HG03039 (cell line): ENCODE measurements at regions not wholly inside any gene's neighbourhood (a gene's known extent, or its start where the extent isn't known, plus 50 kb on each side); places are given as distances from the start of the nearest gene placed in this dataset.
"Not testable (repeated sequence)": the region's sequence is repeated elsewhere in the genome, so short reads cannot be mapped to it uniquely, and the experiment has no call there.

Experiments used
- ATAC-seq: cut with Tn5 transposase; IDR thresholded peaks from one replicate; pipeline ENCODE4 v1.9.1; 2021; ENCODE audit warnings: mild to moderate bottlenecking, moderate library complexity; ENCODE audit not compliant: unreplicated experiment

DNA sequence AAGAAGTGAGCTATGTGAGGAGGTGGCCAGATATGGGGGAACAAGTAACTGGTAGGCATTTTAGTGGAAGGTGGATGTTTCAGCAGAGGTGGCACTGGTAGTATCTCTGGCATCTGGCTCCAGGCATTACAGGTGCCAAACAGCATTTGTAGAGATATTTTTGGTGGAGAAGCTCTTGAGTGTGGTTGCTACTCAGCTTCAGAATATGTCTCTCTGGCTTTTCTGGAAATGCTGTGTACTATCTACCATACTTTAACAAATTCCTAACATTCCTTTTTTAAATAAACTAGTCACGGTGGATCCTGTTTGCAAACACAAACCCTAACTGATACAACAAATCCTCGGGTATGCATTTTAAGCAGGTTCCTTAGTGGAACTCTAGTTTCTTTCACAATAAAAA is 128.0 kb downstream of the BARX2 start:
- no peak for ATAC-seq

DNA sequence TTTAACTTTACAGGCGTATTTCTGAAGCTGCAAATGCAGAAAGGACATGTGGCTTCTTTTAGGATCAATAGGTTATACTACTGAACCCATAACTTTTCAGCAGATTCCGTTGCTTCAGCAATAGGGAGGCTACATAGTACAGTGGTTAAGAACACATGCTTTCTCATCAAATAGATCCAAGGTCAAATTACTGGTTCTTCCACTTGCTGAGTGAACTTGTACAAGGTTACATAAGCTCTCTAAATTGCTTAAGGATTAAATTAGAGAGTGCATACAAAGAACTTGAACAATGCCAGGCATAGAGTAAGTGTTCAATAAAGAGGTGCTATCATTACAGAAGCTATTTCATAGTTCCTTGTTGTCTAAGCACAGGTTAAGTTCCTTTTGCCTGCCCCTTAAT is 129.6 kb downstream of the BARX2 start:
- no peak for ATAC-seq

DNA sequence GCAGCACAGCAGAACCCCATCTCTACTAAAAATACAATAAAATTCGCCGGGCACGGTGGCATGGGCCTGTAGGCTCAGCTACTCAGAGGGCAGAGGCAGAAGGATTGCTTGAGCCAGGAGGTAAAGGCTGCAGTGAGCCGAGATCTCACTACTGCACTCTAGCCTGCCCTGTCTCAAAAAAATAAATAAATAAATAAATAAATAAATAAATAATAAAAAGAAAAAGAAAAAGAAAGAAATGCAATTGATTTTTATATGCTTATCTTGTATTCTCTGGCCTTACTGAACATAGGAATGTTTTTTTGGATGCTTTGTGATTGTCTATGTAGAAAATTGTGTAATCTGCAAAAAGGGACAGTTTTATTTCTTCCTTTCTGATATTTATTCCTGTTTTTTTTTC is 132.5 kb downstream of the BARX2 start:
- no peak for ATAC-seq

DNA sequence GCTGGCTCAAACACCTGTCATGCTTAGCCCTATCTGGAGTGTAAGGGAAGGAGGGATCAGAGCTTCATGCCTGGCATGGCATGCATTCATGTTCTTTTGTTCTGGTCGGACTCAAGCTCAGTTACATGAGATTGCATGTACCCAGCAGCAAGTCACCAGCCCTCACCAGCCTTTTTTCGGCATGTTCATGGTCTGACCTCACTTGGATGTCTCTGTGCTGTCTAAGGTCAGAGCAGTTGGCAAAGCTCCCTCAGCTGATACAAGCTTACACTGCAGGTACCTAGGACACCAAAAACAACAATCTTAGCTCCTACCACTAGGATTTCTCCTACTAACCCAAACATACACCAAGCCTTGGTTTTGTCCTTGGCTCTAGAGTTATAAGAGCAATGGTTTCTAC is 152.6 kb downstream of the BARX2 start:
- no peak for ATAC-seq

DNA sequence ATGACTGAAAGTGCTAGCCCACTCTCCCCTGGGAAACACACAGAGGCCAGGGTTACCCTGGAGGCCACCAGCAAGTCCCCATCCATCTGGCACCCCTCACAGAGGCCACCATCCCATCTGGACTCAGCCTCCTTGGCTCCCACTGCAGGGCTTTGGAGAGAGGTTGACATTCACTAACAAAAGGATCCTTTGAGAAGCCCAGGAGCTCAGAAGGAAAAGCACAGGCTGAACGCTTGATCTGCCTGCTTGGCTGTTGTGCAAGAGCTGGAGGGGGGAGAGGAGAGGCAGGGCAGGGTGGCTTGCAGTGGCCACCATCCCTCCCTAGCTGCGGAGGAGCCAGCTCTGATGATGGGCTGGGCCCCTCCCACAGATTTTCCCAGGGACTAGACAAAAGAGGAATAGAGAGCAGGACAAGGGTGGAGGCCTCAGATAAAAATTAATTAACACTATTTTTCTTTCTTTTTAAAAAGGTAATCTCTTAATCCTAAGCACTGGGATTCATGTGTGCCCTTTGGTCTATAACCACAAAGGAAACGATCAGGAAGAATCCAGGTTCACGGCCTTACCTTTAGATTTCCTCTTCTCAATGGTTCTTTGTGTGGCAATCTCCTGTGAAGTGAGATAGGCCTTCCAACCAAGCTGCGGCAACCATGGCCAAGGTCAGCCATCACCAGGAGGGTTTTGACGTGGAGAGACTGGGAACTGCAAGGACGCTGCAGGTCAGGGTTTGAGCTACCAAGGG is 154.7 kb downstream of the BARX2 start:
- no peak for ATAC-seq

DNA sequence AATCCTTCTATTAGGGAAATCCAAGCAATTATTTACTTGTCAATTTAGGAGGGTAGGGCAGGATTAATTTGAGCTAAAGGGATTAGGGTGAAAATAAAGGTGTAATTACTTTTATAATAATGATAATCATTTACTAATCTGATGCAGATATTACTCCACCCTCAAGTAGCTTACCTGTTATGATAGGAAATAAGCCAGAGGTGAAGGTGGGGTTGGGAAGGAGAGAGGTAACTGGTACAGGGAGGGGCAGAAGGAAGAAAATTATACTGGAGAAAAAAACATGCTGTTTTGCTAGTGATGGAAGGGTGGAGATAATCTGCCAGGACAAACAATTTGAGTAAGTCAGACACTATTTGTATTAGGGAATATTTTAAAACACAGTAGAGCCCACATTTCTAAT is 157.7 kb downstream of the BARX2 start:
- ATAC-seq, result no peak

DNA sequence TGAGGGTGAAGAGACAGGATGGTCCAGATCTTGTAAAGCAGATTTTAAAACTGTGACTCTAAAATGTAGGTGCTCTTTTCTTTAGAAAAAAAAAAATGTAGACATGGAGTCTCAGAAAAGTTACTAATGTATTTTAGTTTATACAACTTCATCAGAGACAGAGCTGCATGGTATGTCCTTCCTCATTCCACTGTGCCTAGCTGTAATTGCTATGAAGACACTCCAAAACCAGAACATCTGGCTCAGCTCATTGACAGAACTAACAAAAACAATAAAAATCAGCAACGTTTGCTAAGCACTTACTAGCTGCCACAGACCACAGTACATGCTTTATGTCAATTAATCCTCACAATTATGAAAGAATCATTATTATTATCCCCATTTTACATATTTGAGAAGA is 160.7 kb downstream of the BARX2 start:
- no peak for ATAC-seq

DNA sequence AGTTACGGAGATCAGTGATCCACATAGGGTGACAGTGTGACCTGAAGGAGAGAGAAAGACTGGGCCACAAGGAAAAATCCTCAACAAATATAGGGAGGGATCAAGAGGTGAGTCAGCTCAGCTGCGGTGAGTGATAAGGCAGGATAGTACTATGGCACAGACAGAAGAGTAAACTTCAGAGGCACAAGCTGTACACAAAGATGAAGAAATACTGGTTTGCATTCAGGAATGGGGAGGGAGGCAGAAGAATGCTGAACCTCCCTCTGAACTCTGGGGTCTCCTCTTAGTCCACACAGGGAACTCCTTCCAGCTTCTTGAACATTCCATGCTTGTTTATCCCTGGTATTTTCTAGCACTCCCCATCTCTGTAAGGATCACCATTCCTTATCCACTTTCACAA is 162.7 kb downstream of the BARX2 start:
- no peak for ATAC-seq

DNA sequence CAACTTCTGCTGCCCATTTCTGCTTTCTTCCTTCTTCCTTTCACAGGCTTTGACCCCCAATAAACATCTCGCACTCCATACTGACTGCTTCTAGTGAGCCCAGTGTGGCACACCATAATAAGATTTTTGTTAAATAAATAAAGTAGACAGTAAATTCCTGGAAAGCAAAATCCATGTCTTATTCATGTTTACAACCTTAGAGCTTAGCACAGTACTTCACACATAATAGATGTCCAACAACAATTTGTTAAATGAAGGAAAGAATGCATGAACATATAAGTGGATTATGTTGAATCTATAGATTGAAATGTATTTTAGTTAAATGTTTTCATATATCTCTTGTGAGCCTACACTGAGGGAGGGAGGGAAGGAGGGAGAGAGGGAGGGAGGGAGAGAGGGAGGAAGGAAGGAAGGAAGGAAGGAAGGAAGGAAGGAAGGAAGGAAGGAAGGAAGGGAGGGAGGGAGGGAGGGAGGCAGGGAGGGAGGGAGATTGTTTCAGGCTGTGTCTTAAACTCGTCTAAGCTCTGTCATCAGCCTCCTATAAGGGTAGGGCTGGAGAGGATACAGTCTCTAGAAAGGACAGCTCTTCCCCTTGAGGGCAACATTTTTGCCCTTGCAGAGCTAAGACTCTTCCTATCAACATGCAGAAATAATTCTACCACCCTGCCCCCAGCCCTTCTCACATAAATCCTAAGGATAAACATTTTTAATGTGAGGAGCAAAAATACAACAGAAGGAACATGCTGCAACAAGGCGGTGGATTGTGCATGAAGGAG is 168.1 kb downstream of the BARX2 start:
- no peak for ATAC-seq

DNA sequence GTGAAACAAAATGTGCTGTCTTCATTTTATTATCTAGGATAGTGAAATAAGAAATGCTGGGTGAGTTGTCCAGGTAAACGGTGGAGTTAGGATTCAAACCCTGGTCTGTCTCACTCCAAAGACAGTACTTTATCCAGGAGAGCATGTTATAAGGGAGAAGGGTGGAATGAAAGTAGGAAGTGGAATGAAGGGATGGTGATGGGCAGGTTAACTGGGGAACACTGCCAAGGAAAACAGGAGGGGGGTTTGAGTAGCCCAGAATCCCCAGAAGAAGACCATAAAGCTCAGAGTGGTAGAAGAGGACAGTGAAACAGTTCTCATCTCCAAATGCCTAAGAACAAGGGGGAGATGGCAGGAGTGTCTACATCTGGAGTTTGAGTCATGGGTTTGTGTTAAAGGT is 169.0 kb downstream of the BARX2 start:
- ATAC-seq, result no peak

DNA sequence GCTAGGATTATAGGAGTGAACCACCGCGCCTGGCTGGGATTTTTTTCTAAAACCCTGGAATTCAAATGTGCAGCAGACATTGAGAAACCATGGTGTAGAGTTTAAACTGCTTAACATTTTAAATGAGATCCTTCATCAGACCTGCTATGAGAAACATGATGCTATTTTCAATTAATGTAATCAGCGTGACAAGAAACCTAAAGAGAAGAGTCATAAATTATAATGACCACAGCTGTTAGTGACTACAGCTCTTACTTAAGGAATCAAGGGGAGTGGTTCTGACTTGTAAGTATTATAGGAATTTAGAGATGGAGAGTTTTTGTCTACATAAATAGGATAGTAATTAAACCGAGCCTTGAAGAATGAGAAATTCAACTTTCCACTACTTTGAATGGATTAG is 170.6 kb downstream of the BARX2 start:
- ATAC-seq, result no peak

DNA sequence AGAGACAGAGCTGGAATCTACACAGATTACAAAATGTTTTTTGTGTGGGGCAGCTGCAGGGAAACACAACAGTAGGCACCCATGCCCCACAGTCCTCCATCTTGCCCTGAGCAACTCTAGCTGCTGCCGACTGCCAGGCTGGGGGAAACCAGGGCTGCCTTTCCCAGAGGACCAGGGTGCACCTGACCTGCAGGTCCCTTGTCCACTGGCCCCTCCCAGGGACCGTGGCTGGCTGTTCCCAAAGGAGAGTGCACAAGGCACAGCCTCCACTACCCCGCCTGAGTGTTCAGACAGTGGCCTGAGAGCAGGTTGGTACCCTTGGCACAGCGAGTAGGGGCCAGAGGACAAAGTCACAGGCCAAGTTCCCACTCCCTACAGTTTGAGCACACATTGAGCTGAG is 181.8 kb downstream of the BARX2 start:
- ATAC-seq, result no peak

DNA sequence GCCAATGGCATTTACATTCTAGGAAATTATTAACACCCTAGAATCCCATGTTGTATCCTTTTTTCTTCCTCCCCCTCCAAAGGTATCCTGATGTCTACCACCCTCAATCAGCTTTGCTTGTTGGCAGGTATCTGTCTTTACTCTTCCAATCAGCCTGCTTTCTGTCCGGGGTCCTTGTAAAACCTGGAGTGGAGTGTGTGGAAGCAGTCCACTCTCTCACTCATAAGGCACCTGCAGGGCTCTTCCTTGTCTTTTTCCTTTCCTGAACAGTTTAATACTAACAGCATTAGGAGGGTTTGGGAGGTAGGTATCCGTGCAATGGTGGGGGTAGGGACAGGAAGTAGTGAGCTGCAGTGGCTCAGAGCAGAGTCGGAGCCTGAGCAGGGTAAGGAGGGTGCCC is 193.4 kb downstream of the BARX2 start:
- no peak for ATAC-seq

DNA sequence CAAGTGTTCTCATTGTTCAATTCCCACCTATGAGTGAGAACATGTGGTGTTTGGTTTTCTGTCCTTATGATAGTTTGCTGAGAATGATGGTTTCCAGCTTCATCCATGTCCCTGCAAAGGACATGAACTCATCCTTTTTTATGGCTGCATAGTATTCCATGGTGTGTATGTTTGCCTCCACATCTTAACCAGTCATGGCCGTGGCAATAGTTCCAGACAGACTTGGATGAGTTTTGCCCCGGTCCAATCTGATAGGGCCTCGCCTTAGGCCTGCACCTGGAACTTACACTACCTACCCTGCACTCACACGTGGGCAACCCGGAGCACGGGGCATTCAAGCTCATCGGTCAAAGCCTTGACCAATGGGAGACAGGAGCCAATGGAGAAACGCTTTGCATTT is 197.0 kb downstream of the BARX2 start:
- ATAC-seq, result not testable (repeated sequence)

DNA sequence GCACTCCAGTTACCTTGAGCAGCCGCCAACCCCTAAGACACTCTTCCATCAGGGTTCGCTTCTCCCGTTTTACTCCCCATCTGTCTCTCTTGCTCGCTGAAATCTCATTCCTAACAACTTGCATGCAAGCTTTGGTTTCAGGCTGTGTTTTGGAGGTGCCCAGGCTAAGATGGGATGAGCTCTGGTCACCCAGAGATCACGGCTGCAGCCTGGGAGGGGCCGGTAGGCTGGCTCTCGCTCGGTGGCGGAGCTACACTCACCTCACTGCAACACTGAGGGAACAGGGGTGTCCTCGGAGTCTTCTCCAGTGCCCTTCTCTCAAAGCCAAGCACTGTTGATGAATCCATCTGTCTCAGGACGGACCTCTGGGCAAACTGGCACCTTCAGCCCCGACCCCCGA is 197.5 kb downstream of the BARX2 start:
- no peak for ATAC-seq

DNA sequence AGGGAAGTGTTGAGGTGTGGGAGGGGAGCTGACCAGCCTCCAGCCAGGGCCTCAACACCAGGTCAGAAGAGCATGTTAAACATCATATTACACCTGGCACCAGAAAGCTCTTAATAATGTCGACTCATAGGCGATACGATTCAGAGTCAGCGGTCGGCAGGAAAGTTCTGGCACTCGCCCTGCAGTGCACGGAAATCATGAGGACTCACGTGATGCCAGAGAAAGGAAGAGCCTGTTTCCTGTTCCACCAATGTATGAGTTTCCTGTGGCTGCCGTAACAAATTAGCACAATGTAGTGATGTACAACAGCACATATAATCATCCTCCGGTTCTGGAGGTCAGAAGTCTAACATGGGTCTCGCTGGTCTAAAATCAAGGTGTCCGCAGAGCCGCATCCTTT is 198.8 kb downstream of the BARX2 start:
- ATAC-seq, result no peak

DNA sequence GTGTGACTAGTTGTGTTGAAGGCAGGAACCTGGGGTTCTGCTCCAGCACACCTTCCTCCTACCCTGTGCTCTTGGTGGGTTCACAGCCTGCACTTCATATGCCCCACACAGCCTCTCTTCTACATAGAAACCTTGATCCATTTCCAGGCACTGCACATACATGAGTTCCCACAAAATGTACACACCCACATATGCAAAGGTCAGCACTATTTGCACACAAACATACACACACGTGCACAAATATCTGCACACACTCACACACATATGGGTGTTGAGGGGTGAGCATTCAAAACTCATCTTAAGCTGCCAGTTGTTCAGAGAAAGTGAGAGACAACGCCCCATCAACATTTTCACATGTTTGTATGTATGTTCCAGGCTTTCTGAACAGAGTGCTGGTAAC is 201.0 kb downstream of the BARX2 start:
- ATAC-seq, result no peak

DNA sequence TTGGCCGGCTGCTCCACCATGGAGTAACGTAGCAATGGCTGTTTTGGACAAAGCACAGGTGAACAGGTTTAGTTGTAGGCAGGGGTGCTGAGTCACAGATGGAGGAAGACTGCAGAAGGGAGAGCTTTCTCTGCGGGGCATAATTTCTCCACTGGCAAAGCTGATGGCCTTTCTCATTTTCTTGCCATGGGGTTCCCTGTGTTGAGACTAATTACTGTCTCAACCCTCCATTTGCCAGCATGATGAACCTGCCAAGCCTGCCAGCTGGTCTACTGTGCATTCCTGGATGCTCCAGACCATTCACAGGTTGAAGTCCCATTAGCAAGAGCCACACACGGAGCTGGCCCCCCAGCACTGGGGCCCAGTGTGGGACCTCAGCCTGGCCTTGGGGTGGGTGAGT is 202.4 kb downstream of the BARX2 start:
- no peak for ATAC-seq

DNA sequence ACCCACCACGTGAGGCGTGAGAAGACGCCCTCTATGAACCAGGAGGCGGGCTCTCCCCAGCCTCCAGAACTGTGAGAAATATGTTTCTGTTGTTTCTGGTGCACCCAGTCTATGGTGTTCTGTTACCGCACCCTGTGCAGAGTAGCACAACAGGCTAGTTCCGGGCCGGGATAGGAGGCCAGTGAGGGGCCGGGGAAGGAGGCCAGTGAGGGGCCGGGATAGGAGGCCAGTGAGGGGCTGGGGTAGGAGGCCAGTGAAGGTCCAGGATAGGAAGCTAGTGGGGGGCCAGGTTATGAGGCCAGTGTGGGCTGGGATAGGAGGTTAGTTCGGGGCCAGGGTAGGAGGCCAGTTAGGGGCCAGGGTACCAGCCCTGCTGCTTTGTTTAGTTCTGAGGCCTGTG is 204.6 kb downstream of the BARX2 start:
- no peak for ATAC-seq

DNA sequence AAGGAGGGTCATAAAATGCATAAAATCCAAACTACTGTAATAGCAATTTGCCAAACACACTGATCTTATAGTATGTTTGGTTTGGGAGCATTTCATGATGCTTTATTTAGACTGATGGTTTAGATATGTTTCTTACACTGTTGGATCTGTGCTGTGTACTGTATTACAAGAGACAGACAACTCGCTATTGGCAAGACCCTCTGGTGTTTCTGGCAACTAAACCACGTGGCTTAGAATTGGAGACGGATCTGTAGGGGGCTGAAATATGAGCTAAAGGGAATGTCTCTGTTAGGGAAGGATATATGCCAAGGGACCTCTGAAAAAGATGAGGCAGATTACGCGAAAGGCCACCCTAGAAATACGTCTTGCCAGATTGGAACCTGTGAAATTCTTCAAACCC is 208.7 kb downstream of the BARX2 start:
- no peak for ATAC-seq

DNA sequence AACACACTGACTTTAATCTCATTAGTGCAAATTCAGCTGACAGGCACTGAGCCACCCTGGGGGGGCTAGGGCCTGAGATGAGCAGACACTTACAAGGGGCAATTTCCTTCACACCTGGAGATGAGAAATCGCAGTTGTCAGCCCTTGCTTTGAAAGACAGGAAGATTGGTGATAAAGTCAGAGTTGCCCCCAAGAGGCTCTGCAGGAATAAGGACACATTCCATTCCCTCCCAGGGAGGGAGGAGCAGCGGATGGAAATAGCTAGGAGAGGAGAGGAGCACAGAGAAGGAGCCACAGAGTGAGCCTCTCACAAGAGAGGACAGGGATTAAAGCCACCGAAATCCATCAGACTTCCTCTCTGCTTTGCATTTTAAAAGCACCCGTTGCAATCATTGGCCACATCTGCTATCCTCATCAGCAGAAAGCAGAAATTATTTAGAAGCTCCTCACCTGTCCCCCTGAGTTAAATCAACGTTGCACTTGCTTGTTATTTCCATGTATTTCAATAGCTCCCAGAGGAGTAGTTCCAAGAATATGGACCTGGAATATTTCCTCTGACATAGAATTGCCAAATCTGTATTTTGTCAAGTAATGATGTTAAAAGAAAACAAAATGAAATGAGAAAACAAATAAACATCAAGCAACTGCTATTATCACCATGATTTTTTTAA is 213.7 kb downstream of the BARX2 start:
- no peak for ATAC-seq
